GM21447 (cell line): ENCODE measurements at regions not wholly inside any gene's neighbourhood (a gene's known extent, or its start where the extent isn't known, plus 50 kb on each side); places are given as distances from the start of the nearest gene placed in this dataset.
"Not testable (repeated sequence)": the region's sequence is repeated elsewhere in the genome, so short reads cannot be mapped to it uniquely, and the experiment has no call there.

Experiments
- ATAC-seq: cut with Tn5 transposase; IDR thresholded peaks from one replicate; pipeline ENCODE4 v1.9.1; 2021; ENCODE audit not compliant: unreplicated experiment

DNA sequence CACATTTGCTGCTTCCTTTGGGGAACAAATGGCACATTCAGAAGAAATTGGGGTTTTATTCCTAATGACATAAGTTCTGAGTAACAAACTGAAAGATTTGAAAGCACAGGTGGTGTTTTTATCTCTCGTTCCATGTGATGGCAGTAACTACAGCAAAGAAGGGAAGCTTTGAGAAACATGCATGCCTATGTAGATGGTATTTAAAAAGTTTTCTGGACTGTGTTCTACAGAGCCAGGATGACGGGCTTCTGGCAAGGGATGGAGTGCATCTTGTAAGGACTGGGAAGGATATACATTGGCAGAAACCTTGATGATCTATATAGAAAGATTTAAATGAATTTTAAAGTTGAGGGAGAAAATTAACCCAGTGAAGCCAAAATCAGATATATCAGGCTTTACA lies 362.2 kb upstream of the ROPN1 start:
- ATAC-seq = no peak

DNA sequence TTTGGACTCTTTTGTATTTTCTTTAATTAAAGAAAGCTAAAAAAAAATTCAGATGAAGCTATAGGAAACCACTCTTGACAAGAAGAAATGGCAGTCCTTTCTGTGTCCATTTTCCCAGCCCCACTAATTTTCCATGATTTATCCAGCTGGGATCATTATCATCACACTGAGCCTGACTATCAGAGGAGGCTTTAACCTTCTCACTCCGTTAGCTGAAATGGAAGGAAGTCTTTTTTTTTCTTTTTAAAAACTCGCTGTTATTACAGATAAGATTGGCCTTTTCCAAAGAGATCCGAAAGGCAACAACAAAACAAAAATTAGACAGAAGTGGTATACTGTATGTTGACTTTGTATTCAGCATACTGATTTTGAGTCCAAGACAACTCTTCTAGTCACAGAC lies 366.2 kb upstream of the ROPN1 start:
- ATAC-seq = no peak

DNA sequence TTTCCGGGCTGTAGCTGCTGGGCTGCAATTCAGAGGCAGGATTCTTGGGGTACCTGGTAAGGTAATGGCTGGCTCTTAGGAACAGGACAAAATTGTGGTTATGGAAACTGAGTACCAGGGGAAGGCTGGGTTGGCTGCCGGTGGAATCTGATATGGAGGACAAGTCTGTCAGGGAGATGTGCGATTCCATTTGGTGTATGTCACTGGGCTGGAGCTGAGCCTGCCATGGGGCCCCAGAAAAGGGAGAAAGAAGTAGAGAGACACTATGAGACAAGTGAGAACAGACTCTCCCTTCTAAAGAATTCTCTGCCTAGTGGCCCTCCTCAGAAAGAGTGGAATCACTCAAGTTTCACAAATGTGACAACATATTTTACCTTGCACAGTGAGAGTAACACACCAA lies 368.2 kb upstream of the ROPN1 start:
- ATAC-seq = no peak

DNA sequence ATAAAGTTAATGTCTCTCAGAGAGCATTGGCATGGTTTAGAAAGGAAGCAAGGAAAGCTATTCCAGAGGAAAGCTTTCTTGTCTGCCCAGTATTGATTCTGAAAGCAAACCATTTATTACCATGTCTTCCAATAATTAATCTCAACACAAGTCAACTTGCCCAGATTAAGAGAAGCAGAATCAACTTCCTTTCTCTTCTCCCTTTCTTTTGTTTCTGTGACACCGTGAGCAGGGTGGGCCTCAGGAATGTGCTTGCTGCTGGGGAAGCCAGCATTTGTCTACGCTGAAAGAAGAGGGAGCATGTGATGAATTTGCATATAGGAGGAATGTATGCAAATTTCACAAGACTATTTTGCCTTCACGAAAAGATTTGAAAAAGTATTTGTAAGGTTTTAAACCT lies 368.6 kb upstream of the ROPN1 start:
- ATAC-seq = no peak

DNA sequence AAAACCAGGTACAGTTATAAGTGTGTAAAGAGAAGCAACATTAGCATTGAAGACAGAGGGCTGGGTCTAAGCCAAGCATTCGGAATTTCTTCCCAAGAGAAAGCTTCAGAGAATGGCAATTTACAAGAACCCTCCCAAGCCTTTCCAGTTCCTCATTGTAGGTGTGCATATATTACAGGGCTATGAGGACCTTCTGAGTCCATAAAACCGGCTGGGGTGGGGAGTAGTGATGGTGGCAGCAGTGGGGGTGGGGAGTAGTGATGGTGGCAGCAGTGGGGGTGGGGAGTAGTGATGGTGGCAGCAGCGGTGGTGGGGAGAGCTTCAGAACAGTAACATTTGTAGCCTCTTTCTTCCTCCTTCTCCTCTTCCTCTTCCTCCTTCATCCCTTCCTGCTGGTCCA lies 368.7 kb upstream of the UMPS start:
- no peak for ATAC-seq

DNA sequence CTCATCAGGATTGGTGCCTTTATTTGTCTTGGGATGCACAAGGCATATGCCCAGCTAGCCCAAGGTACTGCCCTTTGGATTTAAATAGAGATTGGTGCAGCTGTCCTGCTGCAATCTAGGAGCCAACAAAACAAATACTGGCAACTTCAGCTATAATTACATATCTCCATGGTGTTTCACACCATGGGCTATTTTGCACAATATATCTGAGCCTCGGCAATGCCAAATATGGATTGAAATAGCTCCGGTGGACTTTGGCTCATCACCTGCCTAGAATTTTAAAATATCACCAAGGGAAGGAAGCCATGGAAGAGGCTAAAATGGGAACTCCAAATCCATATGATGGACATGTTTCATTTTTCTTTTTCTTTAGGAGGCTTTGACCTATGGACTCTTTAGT lies 367.8 kb upstream of the UMPS start:
- no peak for ATAC-seq

DNA sequence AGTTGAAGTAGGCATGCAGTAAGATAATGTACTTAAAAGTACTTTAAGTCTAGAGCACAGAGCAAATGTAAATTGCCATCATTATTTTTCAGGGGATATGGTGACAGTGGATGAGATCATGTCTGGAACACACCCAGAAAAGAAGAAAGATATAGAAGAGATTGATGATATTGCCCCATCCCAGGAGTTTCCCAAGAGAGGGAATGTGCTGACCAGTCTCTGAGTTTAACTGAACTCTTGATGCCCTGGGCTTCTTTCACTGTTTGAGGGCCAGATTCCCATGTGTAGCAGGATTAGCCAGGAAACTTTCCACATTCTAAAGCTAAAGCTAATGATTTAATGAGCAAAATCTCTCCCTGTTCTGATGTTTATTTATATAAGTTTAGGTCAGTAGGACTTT lies 366.8 kb upstream of the UMPS start:
- ATAC-seq = no peak

DNA sequence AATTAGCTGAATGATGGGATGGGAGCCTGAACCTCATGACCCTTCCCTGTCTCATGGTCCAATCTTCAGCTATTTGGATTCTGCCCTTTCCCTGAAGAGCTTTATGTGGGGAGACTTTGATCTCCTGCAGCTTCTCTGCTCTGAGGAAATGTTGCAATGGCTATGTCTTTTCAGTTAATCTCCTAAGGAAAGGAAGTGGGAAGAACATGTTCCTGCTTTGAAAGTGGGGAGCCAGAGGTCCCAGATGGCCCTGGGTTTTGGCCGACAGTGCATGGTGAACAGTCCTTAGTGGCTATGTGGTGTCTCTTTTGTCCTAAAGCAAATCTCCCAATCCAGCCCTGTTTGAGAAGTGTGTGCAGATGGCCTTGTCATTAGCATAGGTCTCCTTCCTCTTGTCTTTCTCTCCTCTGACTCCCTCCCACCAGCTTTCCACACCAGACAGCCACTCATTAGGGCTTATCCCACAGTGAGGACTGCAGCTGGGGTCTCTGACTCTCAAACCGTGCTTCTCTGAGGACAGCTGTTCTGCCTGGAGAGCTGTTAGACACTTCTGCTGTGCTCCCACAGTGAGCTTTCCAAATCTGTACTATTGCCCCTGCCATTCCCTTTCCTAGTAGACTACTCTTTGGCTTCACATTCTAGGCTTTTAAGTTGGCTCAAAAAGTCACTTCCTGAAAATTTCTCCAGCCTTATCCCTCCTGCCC lies 365.8 kb upstream of the UMPS start:
- ATAC-seq = no peak

DNA sequence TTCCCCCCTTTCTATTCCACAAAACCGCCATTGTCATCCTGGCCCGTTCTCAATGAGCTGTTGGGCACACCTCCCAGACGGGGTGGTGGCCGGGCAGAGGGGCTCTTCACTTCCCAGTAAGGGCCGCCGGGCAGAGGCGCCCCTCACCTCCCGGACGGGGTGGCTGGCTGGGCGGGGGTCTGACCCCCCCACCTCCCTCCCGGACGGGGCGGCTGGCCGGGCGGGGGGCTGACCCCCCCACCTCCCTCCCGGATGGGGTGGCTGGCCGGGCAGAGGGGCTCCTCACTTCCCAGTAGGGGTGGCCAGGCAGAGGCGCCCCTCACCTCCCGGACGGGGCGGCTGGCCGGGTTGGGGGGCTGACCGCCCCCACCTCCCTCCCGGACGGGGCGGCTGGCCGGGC lies 363.6 kb upstream of the UMPS start:
- not testable (repeated sequence) for ATAC-seq

DNA sequence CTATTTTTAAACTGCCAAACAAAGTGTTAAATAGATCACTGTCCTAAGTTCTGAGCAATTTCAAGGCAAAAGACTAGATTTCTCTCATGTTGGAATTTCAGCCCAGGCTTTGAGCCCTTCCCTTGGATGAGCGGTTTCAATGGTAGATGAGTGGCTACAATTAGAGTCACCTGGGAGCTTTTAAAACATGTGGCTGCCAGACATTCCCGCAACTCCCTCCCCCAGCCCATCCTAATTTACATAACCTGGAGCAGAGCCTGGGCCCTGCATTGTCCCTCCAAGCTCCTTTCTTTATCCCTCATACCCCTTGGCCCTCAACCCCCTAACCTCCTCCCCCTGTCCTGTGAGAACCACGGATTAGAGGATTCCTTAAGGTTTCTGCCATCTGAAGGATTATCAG lies 357.5 kb upstream of the UMPS start:
- ATAC-seq = no peak

DNA sequence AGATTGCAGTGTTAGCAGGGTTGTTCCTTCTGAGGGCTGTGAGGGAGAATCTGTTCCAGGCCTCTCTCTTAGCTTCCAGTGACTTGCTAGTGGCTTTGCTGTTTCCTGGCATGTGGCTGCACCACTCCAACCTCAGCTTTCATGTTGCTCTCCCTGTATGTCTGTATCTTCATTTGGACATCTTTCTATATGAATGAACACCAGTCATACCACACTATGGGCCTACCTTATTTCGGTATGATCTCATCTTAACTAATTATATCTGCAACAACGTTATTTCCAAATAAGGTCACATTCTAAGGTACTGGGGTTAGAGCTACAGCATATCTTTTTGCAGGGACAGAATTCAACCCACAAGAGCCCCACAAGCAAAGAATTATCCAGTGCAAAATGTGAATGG lies 356.7 kb upstream of the UMPS start:
- no peak for ATAC-seq

DNA sequence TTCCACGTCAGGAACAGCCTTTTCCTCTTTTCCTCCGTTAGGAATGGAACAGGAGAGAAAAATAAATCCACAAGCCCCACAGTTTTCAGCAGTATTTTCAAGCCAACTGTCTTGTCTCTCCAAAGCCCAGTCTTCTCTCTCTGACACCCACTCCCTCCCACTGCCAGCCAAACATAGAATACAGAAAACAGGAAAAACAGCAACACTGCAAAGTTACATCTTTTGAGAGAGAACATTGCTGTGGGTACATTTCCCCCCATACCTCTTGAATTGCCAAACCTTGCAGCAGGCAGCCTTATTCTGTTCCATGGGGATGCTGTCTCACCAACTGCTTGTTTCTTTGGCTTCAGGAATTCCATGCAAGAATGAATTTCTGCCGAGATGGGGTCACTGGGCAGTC lies 355.7 kb upstream of the UMPS start:
- no peak for ATAC-seq

DNA sequence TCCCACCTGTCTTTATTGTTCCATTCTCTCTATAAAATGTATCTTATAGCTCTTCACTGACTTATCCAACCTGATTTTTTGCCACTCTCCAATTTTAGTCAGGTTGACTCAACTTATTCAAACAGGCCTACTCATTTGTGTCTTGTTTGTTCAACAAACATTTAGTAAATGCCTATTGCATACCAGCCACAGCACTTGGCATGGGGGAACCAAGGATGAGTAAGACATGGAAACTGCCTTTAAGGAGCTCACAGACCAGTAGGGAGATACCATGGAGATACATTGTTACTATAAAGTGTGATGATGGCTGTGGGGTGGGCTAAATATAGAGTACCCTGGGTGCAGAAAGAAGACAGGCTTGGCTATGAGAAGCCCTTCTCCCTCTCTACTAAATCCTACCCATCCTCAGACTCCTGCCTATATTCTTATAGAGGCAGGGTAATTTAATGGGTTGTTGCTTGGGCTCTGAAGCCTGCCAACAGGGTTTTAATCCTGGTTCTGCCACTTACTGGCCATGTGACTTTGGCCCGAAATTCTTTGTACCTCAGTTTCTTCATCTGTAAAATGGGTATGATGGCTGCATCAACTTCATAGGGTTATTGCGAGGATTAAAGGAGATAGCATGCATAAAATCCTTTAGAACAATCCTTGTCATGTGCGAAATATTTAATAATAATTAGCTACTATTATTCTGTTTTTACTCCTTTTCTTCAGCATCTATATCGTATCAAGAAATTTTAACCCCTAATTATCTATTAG lies 348.5 kb upstream of the UMPS start:
- ATAC-seq = no peak

DNA sequence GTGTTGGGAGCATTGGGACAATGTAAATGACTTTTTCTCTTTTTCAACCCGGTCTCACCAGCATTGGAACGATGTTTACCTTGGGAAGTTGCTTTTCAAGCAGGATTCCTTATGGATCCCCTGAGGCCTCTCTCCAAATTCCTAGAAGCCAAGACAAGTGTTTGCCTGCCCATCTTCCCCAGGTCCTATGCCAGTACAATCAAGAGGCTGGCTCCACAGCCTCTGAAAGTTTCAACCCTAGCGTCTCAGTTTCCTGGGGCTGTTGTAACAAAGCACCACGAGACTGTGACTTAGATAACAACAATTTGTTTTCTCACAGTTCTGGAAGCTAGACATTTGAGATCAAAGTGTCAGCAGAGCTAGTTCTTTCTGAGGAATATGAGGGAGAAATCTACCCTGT lies 347.2 kb upstream of the UMPS start:
- no peak for ATAC-seq

DNA sequence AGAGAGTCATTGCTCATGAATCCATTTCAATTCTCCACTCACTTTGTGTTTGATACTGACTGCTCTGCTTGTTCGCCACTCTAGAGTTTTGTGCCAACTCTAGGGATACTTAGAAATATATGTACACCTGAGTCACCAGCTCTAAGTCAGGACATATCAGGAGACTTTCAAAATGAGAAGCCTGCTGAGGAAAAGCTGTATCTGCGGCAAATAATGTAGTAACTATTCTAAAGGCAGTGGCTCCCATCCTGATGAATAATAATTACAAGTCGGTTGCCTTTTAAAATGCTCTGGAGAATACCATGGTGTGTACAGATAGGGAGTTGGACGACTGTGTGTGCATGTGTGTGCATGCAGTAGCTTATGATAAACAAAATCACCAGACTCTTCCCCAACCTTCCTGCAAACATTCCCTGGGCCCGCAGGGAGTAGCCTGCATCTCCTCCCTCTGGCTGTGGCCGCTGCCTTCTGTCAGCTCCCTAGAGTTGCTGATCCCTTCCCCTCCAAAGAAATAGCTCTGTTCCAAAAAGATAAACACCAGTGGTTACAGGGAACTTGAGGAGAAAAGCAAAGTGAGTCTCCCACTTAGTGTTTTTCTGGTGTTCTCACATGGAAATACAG lies 346.3 kb upstream of the UMPS start:
- ATAC-seq = no peak

DNA sequence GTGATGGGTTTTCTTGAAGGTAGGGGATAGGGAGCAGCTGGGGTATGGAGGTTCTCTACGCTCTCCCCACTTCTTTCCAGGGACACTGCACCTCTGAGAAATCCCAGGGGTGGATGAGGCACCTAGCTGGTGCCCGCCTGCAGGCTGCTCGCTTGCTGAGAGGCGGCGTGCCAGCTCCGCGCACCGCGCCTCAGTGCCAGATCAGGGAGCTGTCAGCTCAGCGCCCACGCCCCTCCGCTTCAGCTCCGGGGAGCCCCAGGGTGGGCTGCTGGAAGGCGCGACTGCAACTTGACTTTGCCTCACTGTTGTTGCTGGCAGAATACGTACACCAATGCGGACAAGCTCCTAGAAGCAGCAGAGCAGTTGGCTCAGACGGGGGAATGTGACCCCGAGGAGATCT lies 345.7 kb upstream of the UMPS start:
- ATAC-seq = no peak

DNA sequence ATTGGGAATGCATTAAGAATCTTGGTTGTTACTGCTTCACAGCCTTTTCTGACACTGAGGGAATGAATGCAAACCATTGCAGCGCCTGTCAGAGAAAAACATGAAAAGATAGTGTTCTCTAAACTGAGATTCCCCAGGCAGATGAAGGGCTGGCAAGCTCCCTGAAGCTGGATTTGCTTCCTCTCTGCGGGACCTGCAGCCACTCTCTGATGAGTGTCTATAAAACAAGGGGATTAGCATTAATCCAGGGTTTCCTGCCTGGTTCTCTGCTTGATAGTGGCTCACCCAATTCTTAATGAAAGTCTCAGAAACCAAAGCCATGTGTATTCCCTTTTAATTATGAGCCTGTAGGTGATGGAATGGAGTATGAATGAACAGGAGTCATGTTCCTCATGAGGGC lies 344.3 kb upstream of the UMPS start:
- no peak for ATAC-seq

DNA sequence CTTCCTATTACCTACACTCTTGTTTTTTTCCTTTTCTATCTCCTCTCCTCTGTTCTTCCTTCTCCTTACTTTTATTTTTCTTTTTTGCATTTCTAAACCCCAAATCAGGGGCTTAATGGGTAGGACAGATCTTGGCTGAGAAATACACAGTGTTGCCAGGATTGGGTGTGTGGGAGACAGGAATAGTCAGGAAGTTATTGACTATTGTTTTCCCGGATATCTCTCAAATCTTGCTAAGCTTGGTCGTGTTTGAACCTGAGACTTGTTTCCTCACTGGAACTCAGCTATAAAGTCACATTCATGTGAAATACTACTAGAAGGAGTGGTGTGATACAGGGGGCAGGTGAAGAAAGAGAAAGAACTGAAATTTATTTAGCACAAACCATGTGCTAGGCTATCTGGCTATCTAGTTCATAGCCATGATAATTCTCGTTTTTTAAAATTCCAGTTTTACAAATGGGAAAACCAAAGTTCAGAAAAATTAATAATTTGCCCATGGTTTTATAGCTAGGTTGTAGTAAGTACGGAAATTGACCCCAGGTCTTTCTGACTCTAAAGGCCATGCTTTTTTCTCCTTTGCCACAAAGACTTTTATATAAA lies 343.2 kb upstream of the UMPS start:
- no peak for ATAC-seq

DNA sequence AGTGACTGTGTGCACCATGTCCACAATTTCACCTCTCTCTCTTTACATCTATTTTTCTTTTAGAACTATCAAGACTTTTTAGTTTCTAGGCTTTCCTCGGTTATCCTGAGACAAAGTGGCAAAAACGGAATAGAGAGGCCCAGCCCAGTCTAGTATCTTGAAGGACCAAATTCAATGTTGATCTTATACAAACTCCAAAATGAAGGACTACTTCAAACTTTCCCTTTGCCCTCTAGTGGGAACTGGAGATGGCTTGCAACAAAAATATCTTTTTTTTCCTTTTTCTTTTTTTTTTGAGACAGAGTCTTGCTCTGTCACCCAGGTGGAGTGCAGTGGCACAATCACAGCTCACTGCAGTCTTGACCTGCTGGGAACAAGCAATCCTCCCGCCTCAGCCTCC lies 338.5 kb upstream of the UMPS start:
- no peak for ATAC-seq

DNA sequence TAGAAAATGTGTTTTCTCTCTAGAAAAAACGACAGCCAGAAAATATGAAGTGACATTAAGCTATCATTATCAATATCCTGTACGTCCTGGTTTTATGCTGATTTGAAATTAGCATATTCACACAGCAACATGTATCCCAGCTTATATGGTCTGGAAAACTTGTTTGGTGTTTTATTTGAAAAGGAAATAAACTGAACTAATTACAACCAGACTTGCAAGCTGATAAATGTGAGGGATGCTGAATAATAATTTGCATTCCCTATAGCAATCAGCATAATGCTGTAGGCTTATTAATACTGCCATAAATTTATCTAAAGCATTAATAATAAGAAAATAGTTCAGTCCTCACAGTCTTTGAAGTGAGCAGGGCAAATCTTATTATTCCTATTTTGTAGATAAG lies 336.9 kb upstream of the UMPS start:
- ATAC-seq = no peak

DNA sequence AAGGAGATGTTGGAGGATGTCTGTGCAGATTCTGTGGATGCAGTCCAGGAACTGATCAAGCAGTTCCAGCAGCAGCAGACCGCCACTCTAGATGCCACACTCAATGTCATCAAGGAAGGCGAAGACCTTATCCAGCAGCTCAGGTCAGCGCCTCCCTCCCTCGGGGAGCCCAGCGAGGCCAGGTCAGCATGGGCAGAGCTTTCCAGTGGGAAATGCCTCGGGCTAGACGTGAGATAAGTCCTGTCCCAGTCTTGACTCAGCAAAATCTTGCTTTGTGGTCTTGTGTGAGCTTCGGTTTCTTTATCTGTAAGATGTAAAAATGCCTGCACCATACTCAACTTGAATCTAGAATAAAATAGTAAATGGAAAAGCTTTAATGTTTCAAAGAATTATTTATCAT lies 335.1 kb upstream of the UMPS start:
- ATAC-seq = no peak
